HCT116 (cell line): ENCODE measurements at regions not wholly inside any gene's neighbourhood (a gene's known extent, or its start where the extent isn't known, plus 50 kb on each side); places are given as distances from the start of the nearest gene placed in this dataset.
A peak's percentile ranks its signal among the peaks of the same experiment; 100 is the strongest.

Source experiments
- ATAC-seq: fragments of 200-7000 bp; cut with Tn5 transposase; 2 replicates; pipeline ENCODE4 v1.9.1; 2020; ENCODE audit warnings: mild to moderate bottlenecking, moderate library complexity
- BruUV-seq: library from RNA; stranded (reverse); fragments of 400-500 nt; replicated peaks from 2 replicates; lab custom pipeline; 2021; lab: Mats Ljungman, UMichigan
- CTCF ChIA-PET: fragments of 300-600 bp; sonication (Branson Sonifier 250); formaldehyde crosslinking; loops from one replicate; lab custom pipeline; 2021; ENCODE audit warnings: antibody characterized with exemption; lab: Charles Lee
- POLR2A ChIA-PET: fragments of 300-600, 350-600 bp; sonication (Branson Sonifier 250); formaldehyde crosslinking; loops from one replicate; lab custom pipeline; 2021; ENCODE audit warnings: antibody characterized with exemption; lab: Charles Lee
- RAD21 ChIA-PET, 2 experiments: fragments of 300-600 bp; sonication (Branson Sonifier 250); formaldehyde crosslinking; loops; one replicate each; lab custom pipeline; 2023; ENCODE audit warnings: low total read pairs in 2 of 2; ENCODE audit not compliant: uncharacterized antibody in 2 of 2, unreplicated experiment in 2 of 2, low non-redundant PET in 1 of 2; lab: Charles Lee
- DNase-seq: peaks from one replicate; pipeline ENCODE4 v3.0.0-alpha.2; 2010; ENCODE audit warnings: low read depth, low spot score
- H2AFZ ChIP-seq: fragments of 200-600 bp; shearing (Covaris generic), sonication (generic); 2 replicates; pipeline ENCODE4 v1.6.1; 2017; ENCODE audit warnings: low read depth, mixed run types, mixed read lengths, antibody characterized with exemption, low read length; ENCODE audit not compliant: poor library complexity, severe bottlenecking
- H3K27ac ChIP-seq: 2 replicates; pipeline ENCODE4 v1.5.1; 2012; ENCODE audit warnings: low read depth, low read length
- H3K27me3 ChIP-seq: fragments of 200-600 bp; sonication (generic); 2 replicates; pipeline ENCODE4 v1.6.1; 2016; ENCODE audit warnings: mixed run types, low read length, mixed read lengths; ENCODE audit not compliant: insufficient read depth
- H3K36me3 ChIP-seq, 2 experiments: fragments of 200-500 bp in 1 of 2; fragments of 200-600 bp in 1 of 2; sonication (Bioruptor generic) in 1 of 2; sonication (generic) in 1 of 2; 2 replicates each; pipeline versions ENCODE4 v1.5.1 to v1.6.1; 2014 to 2016; ENCODE audit warnings: low read length in 2 of 2, inconsistent platforms in 1 of 2, mixed read lengths in 1 of 2, mixed run types in 1 of 2; ENCODE audit not compliant: insufficient read depth in 2 of 2, control insufficient read depth in 1 of 2
- H3K4me1 ChIP-seq, 2 experiments: fragments of 200-600 bp in 1 of 2; sonication (generic) in 1 of 2; 2 replicates each; pipeline versions ENCODE4 v1.5.1 to v1.6.1; 2012 to 2017; ENCODE audit warnings: low read length in 2 of 2, inconsistent platforms in 1 of 2, mild to moderate bottlenecking in 1 of 2, mixed read lengths in 1 of 2, mixed run types in 1 of 2, moderate library complexity in 1 of 2; ENCODE audit not compliant: insufficient read depth in 2 of 2, control insufficient read depth in 1 of 2
- H3K4me2 ChIP-seq: fragments of 200-600 bp; sonication (generic); 2 replicates; pipeline ENCODE4 v1.6.1; 2017; ENCODE audit warnings: mixed run types, low read length, mixed read lengths
- H3K4me3 ChIP-seq, 2 experiments: fragments of 200-600 bp in 1 of 2; sonication (generic) in 1 of 2; replicated peaks in 1 of 2; 2 replicates each; pipeline ENCODE4 v1.5.1; 2011 to 2016; ENCODE audit warnings: low read length in 2 of 2, control low read depth in 1 of 2, low read depth in 1 of 2, mild to moderate bottlenecking in 1 of 2, mixed read lengths in 1 of 2, mixed run types in 1 of 2
- H3K79me2 ChIP-seq: fragments of 200-600 bp; sonication (generic); 2 replicates; pipeline ENCODE4 v1.6.1; 2017; ENCODE audit warnings: mild to moderate bottlenecking, mixed run types, low read length, moderate library complexity, mixed read lengths; ENCODE audit not compliant: insufficient read depth
- H3K9ac ChIP-seq: fragments of 200-600 bp; sonication (generic); 2 replicates; pipeline ENCODE4 v1.6.1; 2016; ENCODE audit warnings: low read length, mixed read lengths
- H3K9me2 ChIP-seq: fragments of 200-600 bp; sonication (generic), shearing (Covaris generic); 2 replicates; pipeline ENCODE4 v1.6.1; 2017; ENCODE audit warnings: mixed run types, mild to moderate bottlenecking, moderate library complexity; ENCODE audit not compliant: insufficient read depth
- H3K9me3 ChIP-seq, 2 experiments: fragments of 200-500 bp in 1 of 2; fragments of 200-600 bp in 1 of 2; sonication (Bioruptor generic) in 1 of 2; sonication (generic) in 1 of 2; 2 replicates each; pipeline ENCODE4 v1.6.1; 2014 to 2017; ENCODE audit warnings: low read length in 2 of 2, mixed read lengths in 2 of 2, inconsistent platforms in 1 of 2, low read depth in 1 of 2, mild to moderate bottlenecking in 1 of 2, mixed run types in 1 of 2, moderate library complexity in 1 of 2; ENCODE audit not compliant: control insufficient read depth in 1 of 2, insufficient read depth in 1 of 2
- H4K20me1 ChIP-seq: fragments of 200-600 bp; sonication (generic), shearing (Covaris generic); 2 replicates; pipeline ENCODE4 v1.6.1; 2017; ENCODE audit warnings: mixed run types, mild to moderate bottlenecking, moderate library complexity; ENCODE audit not compliant: insufficient read depth
- CBX3 ChIP-seq: IDR thresholded peaks from 2 replicates; pipeline ENCODE4 v1.6.1; 2012; ENCODE audit warnings: low read depth
- CEBPB ChIP-seq: IDR thresholded peaks from 2 replicates; pipeline ENCODE4 v1.6.1; 2012; ENCODE audit warnings: low read depth
- EZH2 ChIP-seq: fragments of 200-600 bp; sonication (generic); IDR thresholded peaks from 2 replicates; pipeline ENCODE4 v1.6.1; 2017; ENCODE audit warnings: antibody characterized with exemption, mixed run types
- FOSL1 ChIP-seq: IDR thresholded peaks from 2 replicates; pipeline ENCODE4 v1.6.1; 2012; ENCODE audit warnings: low read depth
- JUND ChIP-seq: IDR thresholded peaks from 2 replicates; pipeline ENCODE4 v1.6.1; 2012
- POLR2AphosphoS5 ChIP-seq: IDR thresholded peaks from 2 replicates; pipeline ENCODE4 v1.6.1; 2011; ENCODE audit warnings: mild to moderate bottlenecking, low read depth, low read length, moderate library complexity
- RAD21 ChIP-seq: IDR thresholded peaks from 2 replicates; pipeline ENCODE4 v1.6.1; 2012; ENCODE audit warnings: low read depth, mild to moderate bottlenecking
- SIN3A ChIP-seq: IDR thresholded peaks from 2 replicates; pipeline ENCODE4 v1.6.1; 2012; ENCODE audit warnings: low read depth
- SP1 ChIP-seq: IDR thresholded peaks from 2 replicates; pipeline ENCODE4 v1.6.1; 2012; ENCODE audit warnings: low read depth
- SRF ChIP-seq: IDR thresholded peaks from 2 replicates; pipeline ENCODE4 v1.6.1; 2012; ENCODE audit warnings: low read depth
- ZFX ChIP-seq: fragments of 450-650 bp; IDR thresholded peaks from 2 replicates; pipeline ENCODE4 v1.6.1; 2017
- ZNF274 ChIP-seq: fragments of 200-500 bp; sonication (Bioruptor generic); IDR thresholded peaks from 2 replicates; pipeline ENCODE4 v1.6.1; 2014; ENCODE audit warnings: mild to moderate bottlenecking, low read depth, low read length, inconsistent platforms
- intact Hi-C: fragments of 100-400 bp; cut with micrococcal nuclease; formaldehyde crosslinking; loops from 2 replicates; pipeline ENCODE4 v1.10.0; 2022
- TF ChIP-seq, protein P1 (sequence below): IDR thresholded peaks from 2 replicates; pipeline ENCODE4 v1.6.1; 2012
- TF ChIP-seq, protein P2 (sequence below): IDR thresholded peaks from 2 replicates; pipeline ENCODE4 v1.6.1; 2012
- TF ChIP-seq, protein P3 (sequence below): IDR thresholded peaks from 2 replicates; pipeline ENCODE4 v1.6.1; 2011; ENCODE audit warnings: mild to moderate bottlenecking, low read length, moderate library complexity; ENCODE audit not compliant: insufficient replicate concordance; ENCODE audit errors: extremely low read depth

- CTCF ChIA-PET: no interaction called here
- POLR2A ChIA-PET: no interaction called here
- H3K9ac ChIP-seq: peak overlapping the region; percentile 66
- peak overlapping the region; percentile 74 for H3K4me2 ChIP-seq
- no peaks in the 10 kb centered on the region for H3K9me3 ChIP-seq
- H3K79me2 ChIP-seq: no peaks in the 10 kb centered on the region
- RAD21 ChIA-PET: no interaction called here
- intact Hi-C loops: loop anchor here (2.0 to 10.0 kb wide), 2 partner anchors 658 to 1144 kb away; partner anchors contain the start of gene NECTIN3
- no peaks in the 10 kb centered on the region for H3K27me3 ChIP-seq
- H3K36me3 ChIP-seq: no peaks in the 10 kb centered on the region
- no TSS peak for BruUV-seq
- H3K9me2 ChIP-seq: no peaks in the 10 kb centered on the region
- DNase-seq (peak; percentile 98), ATAC-seq (peak; percentile 83)
- H2AFZ ChIP-seq: no peak overlapping the region
- no peaks in the 10 kb centered on the region for H4K20me1 ChIP-seq
- H3K27ac ChIP-seq: peak overlapping the region; percentile 88
- TF ChIP-seq CBX3: peak; percentile 82
- TF ChIP-seq SRF: peak; percentile 77
- TF ChIP-seq SP1: peak; percentile 96
- TF ChIP-seq POLR2AphosphoS5: peak; percentile 56
- peak; percentile 97 for TF ChIP-seq FOSL1
- no peak for TF ChIP-seq ZNF274
- TF ChIP-seq ZFX: no peak
- TF ChIP-seq JUND: peak; percentile 97
- TF ChIP-seq, protein P1, sequence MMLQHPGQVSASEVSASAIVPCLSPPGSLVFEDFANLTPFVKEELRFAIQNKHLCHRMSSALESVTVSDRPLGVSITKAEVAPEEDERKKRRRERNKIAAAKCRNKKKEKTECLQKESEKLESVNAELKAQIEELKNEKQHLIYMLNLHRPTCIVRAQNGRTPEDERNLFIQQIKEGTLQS: peak; percentile 71
- TF ChIP-seq, protein P2, sequence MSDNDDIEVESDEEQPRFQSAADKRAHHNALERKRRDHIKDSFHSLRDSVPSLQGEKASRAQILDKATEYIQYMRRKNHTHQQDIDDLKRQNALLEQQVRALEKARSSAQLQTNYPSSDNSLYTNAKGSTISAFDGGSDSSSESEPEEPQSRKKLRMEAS: peak; percentile 68; the same call in 1 of the 2 replicates
- no peak for TF ChIP-seq EZH2
- peak; percentile 35 for TF ChIP-seq RAD21
- TF ChIP-seq SIN3A: peak; percentile 71; the same call in 1 of the 2 replicates
- peak; percentile 82; the same call in 1 of the 2 replicates for TF ChIP-seq CEBPB
- TF ChIP-seq, protein P3, sequence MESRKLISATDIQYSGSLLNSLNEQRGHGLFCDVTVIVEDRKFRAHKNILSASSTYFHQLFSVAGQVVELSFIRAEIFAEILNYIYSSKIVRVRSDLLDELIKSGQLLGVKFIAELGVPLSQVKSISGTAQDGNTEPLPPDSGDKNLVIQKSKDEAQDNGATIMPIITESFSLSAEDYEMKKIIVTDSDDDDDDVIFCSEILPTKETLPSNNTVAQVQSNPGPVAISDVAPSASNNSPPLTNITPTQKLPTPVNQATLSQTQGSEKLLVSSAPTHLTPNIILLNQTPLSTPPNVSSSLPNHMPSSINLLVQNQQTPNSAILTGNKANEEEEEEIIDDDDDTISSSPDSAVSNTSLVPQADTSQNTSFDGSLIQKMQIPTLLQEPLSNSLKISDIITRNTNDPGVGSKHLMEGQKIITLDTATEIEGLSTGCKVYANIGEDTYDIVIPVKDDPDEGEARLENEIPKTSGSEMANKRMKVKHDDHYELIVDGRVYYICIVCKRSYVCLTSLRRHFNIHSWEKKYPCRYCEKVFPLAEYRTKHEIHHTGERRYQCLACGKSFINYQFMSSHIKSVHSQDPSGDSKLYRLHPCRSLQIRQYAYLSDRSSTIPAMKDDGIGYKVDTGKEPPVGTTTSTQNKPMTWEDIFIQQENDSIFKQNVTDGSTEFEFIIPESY: no peak
- H3K4me1 ChIP-seq: peaks cover 37 to 82% of the 10 kb centered on the region in 2 experiments
- peak overlapping the region in 1 of 2 experiments; percentile 44; a peak in 1 of 4 replicates for H3K4me3 ChIP-seq
These were observed 589.8 kb upstream of the DPPA4 start for GRCh38 chr3:109927161-109927560.
